CD4-positive, alpha-beta T cell (primary cell): ENCODE measurements at regions not wholly inside any gene's neighbourhood (a gene's known extent, or its start where the extent isn't known, plus 50 kb on each side); places are given as distances from the start of the nearest gene placed in this dataset.
"Not testable (repeated sequence)": the region's sequence is repeated elsewhere in the genome, so short reads cannot be mapped to it uniquely, and the experiment has no call there.

Experiments used
- ATAC-seq: fragments of 200-7000 bp; cut with Tn5 transposase; one replicate; pipeline ENCODE4 v1.10.0; 2022; ENCODE audit warnings: mild to moderate bottlenecking; ENCODE audit not compliant: poor library complexity
- CTCF ChIA-PET: fragments of 350-600 bp; sonication (Branson Sonifier 250); formaldehyde crosslinking; loops from one replicate; lab custom pipeline; 2021; ENCODE audit warnings: antibody characterized with exemption, inconsistent platforms; lab: Charles Lee
- POLR2A ChIA-PET: fragments of 350-600 bp; sonication (Branson Sonifier 250); formaldehyde crosslinking; loops from one replicate; lab custom pipeline; 2021; ENCODE audit warnings: antibody characterized with exemption, inconsistent platforms; lab: Charles Lee
- DNase-seq, 14 experiments: peaks; one replicate each; pipeline ENCODE4 v3.0.0-alpha.2; 2013 to 2020; ENCODE audit warnings: mixed read lengths in 2 of 14
- H3K27ac ChIP-seq, 2 donors: one replicate each; pipeline versions ENCODE4 v1.5.1 to v1.7.0; 2013; ENCODE audit warnings: low read length in 2 of 2, low read depth in 1 of 2, mild to moderate bottlenecking in 1 of 2
- H3K27me3 ChIP-seq, 2 experiments: 1 replicate in 1 of 2; 2 replicates in 1 of 2; pipeline versions ENCODE4 v1.6.1 to v1.7.0; 2013; ENCODE audit warnings: low read length in 2 of 2, control low read depth in 1 of 2, mild to moderate bottlenecking in 1 of 2, moderate library complexity in 1 of 2; ENCODE audit not compliant: insufficient read depth in 2 of 2, control insufficient read depth in 1 of 2
- H3K36me3 ChIP-seq: one replicate; pipeline ENCODE4 v1.6.1; 2013; ENCODE audit warnings: low read length, control low read depth; ENCODE audit not compliant: insufficient read depth
- H3K4me1 ChIP-seq: one replicate; pipeline ENCODE4 v1.6.1; 2013; ENCODE audit warnings: low read length, control low read depth; ENCODE audit not compliant: insufficient read depth
- H3K4me3 ChIP-seq: one replicate; pipeline ENCODE4 v1.5.1; 2013; ENCODE audit warnings: mild to moderate bottlenecking, low read length, moderate library complexity
- H3K9me3 ChIP-seq, 2 experiments: 1 replicate in 1 of 2; 2 replicates in 1 of 2; pipeline versions ENCODE4 v1.6.1 to v1.7.0; 2013; ENCODE audit warnings: low read length in 2 of 2, mild to moderate bottlenecking in 2 of 2, control low read depth in 1 of 2, moderate library complexity in 1 of 2; ENCODE audit not compliant: control insufficient read depth in 1 of 2, insufficient read depth in 1 of 2
- H3K27ac Mint-ChIP-seq: one replicate; pipeline ENCODE4 v1.8.0; 2020; ENCODE audit warnings: mixed read lengths
- H3K27me3 Mint-ChIP-seq: one replicate; pipeline ENCODE4 v1.8.0; 2021; ENCODE audit warnings: mixed read lengths
- H3K36me3 Mint-ChIP-seq: one replicate; pipeline ENCODE4 v1.8.0; 2021; ENCODE audit warnings: low read depth, mixed read lengths
- H3K4me1 Mint-ChIP-seq: one replicate; pipeline ENCODE4 v1.8.0; 2021; ENCODE audit warnings: low read depth, mixed read lengths
- H3K4me3 Mint-ChIP-seq: one replicate; pipeline ENCODE4 v1.8.0; 2020; ENCODE audit warnings: mild to moderate bottlenecking, mixed read lengths
- H3K9me3 Mint-ChIP-seq: one replicate; pipeline ENCODE4 v1.8.0; 2020; ENCODE audit warnings: mixed read lengths
- intact Hi-C, 2 experiments: fragments of 100-400 bp; cut with DNase I in 1 of 2; cut with micrococcal nuclease in 1 of 2; formaldehyde crosslinking; loops; one replicate each; pipeline versions ENCODE4 v1.15.1 to v1.9.0; 2023 to 2025; cut with DNase I, micrococcal nuclease

GRCh38 chr2:110314472-110314871 lies 102.1 kb upstream of the MTLN start:
- H3K4me1 ChIP-seq, H3K36me3 Mint-ChIP-seq, H3K4me3 Mint-ChIP-seq, H3K4me3 ChIP-seq, DNase-seq, H3K9me3 ChIP-seq, intact Hi-C loops, H3K27ac ChIP-seq, H3K9me3 Mint-ChIP-seq, H3K27ac Mint-ChIP-seq, H3K27me3 Mint-ChIP-seq, CTCF ChIA-PET, H3K36me3 ChIP-seq, POLR2A ChIA-PET, ATAC-seq, H3K4me1 Mint-ChIP-seq, H3K27me3 ChIP-seq: not testable (repeated sequence)

GRCh38 chr2:110313032-110313431 lies 100.7 kb upstream of the MTLN start:
- H3K9me3 ChIP-seq, intact Hi-C loops, H3K27ac Mint-ChIP-seq, CTCF ChIA-PET, H3K36me3 Mint-ChIP-seq, H3K4me1 Mint-ChIP-seq, H3K4me3 ChIP-seq, H3K4me1 ChIP-seq, DNase-seq, ATAC-seq, POLR2A ChIA-PET, H3K4me3 Mint-ChIP-seq, H3K27me3 Mint-ChIP-seq, H3K36me3 ChIP-seq, H3K27me3 ChIP-seq, H3K27ac ChIP-seq, H3K9me3 Mint-ChIP-seq: not testable (repeated sequence)

- H3K27me3 Mint-ChIP-seq, H3K27me3 ChIP-seq, POLR2A ChIA-PET, H3K4me1 ChIP-seq, H3K36me3 ChIP-seq, H3K4me3 Mint-ChIP-seq, CTCF ChIA-PET, H3K9me3 ChIP-seq, H3K27ac ChIP-seq, H3K9me3 Mint-ChIP-seq, intact Hi-C loops, ATAC-seq, H3K36me3 Mint-ChIP-seq, DNase-seq, H3K4me3 ChIP-seq, H3K27ac Mint-ChIP-seq, H3K4me1 Mint-ChIP-seq: not testable (repeated sequence)
These were observed 99.5 kb upstream of the MTLN start for GRCh38 chr2:110311713-110312444.

GRCh38 chr2:110310988-110311475 lies 98.7 kb upstream of the MTLN start:
- H3K9me3 ChIP-seq, H3K27ac ChIP-seq, H3K4me3 ChIP-seq, H3K4me1 Mint-ChIP-seq, DNase-seq, CTCF ChIA-PET, intact Hi-C loops, H3K4me3 Mint-ChIP-seq, H3K36me3 Mint-ChIP-seq, POLR2A ChIA-PET, H3K27me3 Mint-ChIP-seq, H3K4me1 ChIP-seq, H3K9me3 Mint-ChIP-seq, H3K36me3 ChIP-seq, H3K27me3 ChIP-seq, ATAC-seq, H3K27ac Mint-ChIP-seq: not testable (repeated sequence)

GRCh38 chr2:110308728-110309127 lies 96.4 kb upstream of the MTLN start:
- intact Hi-C loops, H3K9me3 Mint-ChIP-seq, ATAC-seq, H3K27me3 Mint-ChIP-seq, H3K4me1 Mint-ChIP-seq, H3K27me3 ChIP-seq, H3K4me1 ChIP-seq, H3K27ac ChIP-seq, H3K9me3 ChIP-seq, DNase-seq, H3K36me3 Mint-ChIP-seq, H3K4me3 ChIP-seq, POLR2A ChIA-PET, H3K4me3 Mint-ChIP-seq, CTCF ChIA-PET, H3K36me3 ChIP-seq, H3K27ac Mint-ChIP-seq: not testable (repeated sequence)

- H3K27me3 Mint-ChIP-seq, H3K36me3 Mint-ChIP-seq, intact Hi-C loops, DNase-seq, H3K27ac ChIP-seq, H3K4me3 ChIP-seq, CTCF ChIA-PET, H3K4me3 Mint-ChIP-seq, H3K4me1 Mint-ChIP-seq, H3K9me3 Mint-ChIP-seq, H3K27ac Mint-ChIP-seq, H3K9me3 ChIP-seq, H3K4me1 ChIP-seq, H3K36me3 ChIP-seq, POLR2A ChIA-PET, H3K27me3 ChIP-seq, ATAC-seq: not testable (repeated sequence)
These were observed 80.5 kb upstream of the MTLN start for GRCh38 chr2:110292807-110293206.

- ATAC-seq, H3K4me3 ChIP-seq, DNase-seq, CTCF ChIA-PET, H3K27ac ChIP-seq, intact Hi-C loops, H3K9me3 Mint-ChIP-seq, H3K27me3 Mint-ChIP-seq, H3K36me3 ChIP-seq, H3K36me3 Mint-ChIP-seq, POLR2A ChIA-PET, H3K27me3 ChIP-seq, H3K27ac Mint-ChIP-seq, H3K4me1 Mint-ChIP-seq, H3K4me1 ChIP-seq, H3K9me3 ChIP-seq, H3K4me3 Mint-ChIP-seq: not testable (repeated sequence)
These were observed 79.7 kb upstream of the MTLN start for GRCh38 chr2:110291909-110292579.
